ENCODE measurements at regions not wholly inside any gene's neighbourhood (a gene's known extent, or its start where the extent isn't known, plus 50 kb on each side); places are given as distances from the start of the nearest gene placed in this dataset.

- no peak for DNase-seq (ENCODE audit: low read depth in 1 of 2, low spot score in 2 of 2)
- H3K4me3 ChIP-seq = no peak overlapping the region
- no peaks in the 10 kb centered on the region for H3K36me3 ChIP-seq
- H3K4me1 ChIP-seq (replicated peaks) = peaks cover 15% of the 10 kb centered on the region
- no peaks in the 10 kb centered on the region for H3K9me3 ChIP-seq (replicated peaks)
- H3K27me3 ChIP-seq (replicated peaks) = no peaks in the 10 kb centered on the region
- H3K27ac ChIP-seq = no peak overlapping the region
These were observed 123.0 kb upstream of the MAMLD1 start for GRCh38 chrX:150239946-150240642.

- Histone ChIP-seq H3K4me1 (replicated peaks) (peaks cover 13% of the 10 kb centered on the region), H3K9me3 (replicated peaks) (no peaks in the 10 kb centered on the region), H3K4me3 (no peak overlapping the region), H3K27me3 (replicated peaks) (no peaks in the 10 kb centered on the region), H3K36me3 (no peaks in the 10 kb centered on the region), H3K27ac (no peak overlapping the region)
- DNase-seq (ENCODE audit: low read depth in 1 of 2, low spot score in 2 of 2) = no peak
These were observed 122.5 kb upstream of the MAMLD1 start for GRCh38 chrX:150240643-150240970.

GRCh38 chrX:150253959-150254620 is 109.0 kb upstream of the MAMLD1 start:
- H3K9me3 ChIP-seq (replicated peaks) = no peaks in the 10 kb centered on the region
- no peak overlapping the region for H3K27ac ChIP-seq
- H3K36me3 ChIP-seq = no peaks in the 10 kb centered on the region
- H3K4me3 ChIP-seq = no peak overlapping the region
- no peak for DNase-seq (ENCODE audit: low read depth in 1 of 2, low spot score in 2 of 2)
- no peaks in the 10 kb centered on the region for H3K27me3 ChIP-seq (replicated peaks)
- H3K4me1 ChIP-seq (replicated peaks) = peaks cover 12% of the 10 kb centered on the region

GRCh38 chrX:150254909-150255308 is 108.2 kb upstream of the MAMLD1 start:
- Histone ChIP-seq H3K4me3 (no peak overlapping the region), H3K27me3 (replicated peaks) (no peaks in the 10 kb centered on the region), H3K36me3 (no peaks in the 10 kb centered on the region), H3K9me3 (replicated peaks) (no peaks in the 10 kb centered on the region), H3K27ac (no peak overlapping the region), H3K4me1 (replicated peaks) (peaks cover 17% of the 10 kb centered on the region)
- no peak for DNase-seq (ENCODE audit: low read depth in 1 of 2, low spot score in 2 of 2)

- H3K4me1 ChIP-seq (replicated peaks) = peaks cover 17% of the 10 kb centered on the region
- no peaks in the 10 kb centered on the region for H3K36me3 ChIP-seq
- no peak overlapping the region for H3K27ac ChIP-seq
- no peaks in the 10 kb centered on the region for H3K9me3 ChIP-seq (replicated peaks)
- DNase-seq (ENCODE audit: low read depth in 1 of 2, low spot score in 2 of 2) = no peak
- H3K27me3 ChIP-seq (replicated peaks) = no peaks in the 10 kb centered on the region
- H3K4me3 ChIP-seq = no peak overlapping the region
These were observed 107.4 kb upstream of the MAMLD1 start for GRCh38 chrX:150255441-150256296.

- H3K36me3 ChIP-seq = no peaks in the 10 kb centered on the region
- peaks cover 17% of the 10 kb centered on the region for H3K4me1 ChIP-seq (replicated peaks)
- no peak overlapping the region for H3K27ac ChIP-seq
- H3K9me3 ChIP-seq (replicated peaks) = no peaks in the 10 kb centered on the region
- no peaks in the 10 kb centered on the region for H3K27me3 ChIP-seq (replicated peaks)
- DNase-seq (ENCODE audit: low read depth in 1 of 2, low spot score in 2 of 2) = no peak
- H3K4me3 ChIP-seq = no peak overlapping the region
These were observed 106.8 kb upstream of the MAMLD1 start for GRCh38 chrX:150256297-150256650.

GRCh38 chrX:150257353-150258175 is 105.6 kb upstream of the MAMLD1 start:
- no peaks in the 10 kb centered on the region for H3K9me3 ChIP-seq (replicated peaks)
- H3K27me3 ChIP-seq (replicated peaks) = no peaks in the 10 kb centered on the region
- H3K36me3 ChIP-seq = no peaks in the 10 kb centered on the region
- no peak for DNase-seq (ENCODE audit: low read depth in 1 of 2, low spot score in 2 of 2)
- H3K4me1 ChIP-seq (replicated peaks) = peaks cover 17% of the 10 kb centered on the region
- H3K27ac ChIP-seq = no peak overlapping the region
- no peak overlapping the region for H3K4me3 ChIP-seq

GRCh38 chrX:150258176-150258425 is 105.0 kb upstream of the MAMLD1 start:
- H3K4me1 ChIP-seq (replicated peaks) = peaks cover 17% of the 10 kb centered on the region
- H3K36me3 ChIP-seq = no peaks in the 10 kb centered on the region
- no peak overlapping the region for H3K4me3 ChIP-seq
- DNase-seq (ENCODE audit: low read depth in 1 of 2, low spot score in 2 of 2) = no peak
- no peak overlapping the region for H3K27ac ChIP-seq
- no peaks in the 10 kb centered on the region for H3K27me3 ChIP-seq (replicated peaks)
- H3K9me3 ChIP-seq (replicated peaks) = no peaks in the 10 kb centered on the region

GRCh38 chrX:150258463-150259430 is 104.4 kb upstream of the MAMLD1 start:
- H3K27me3 ChIP-seq (replicated peaks) = no peaks in the 10 kb centered on the region
- DNase-seq (ENCODE audit: low read depth in 1 of 2, low spot score in 2 of 2) = peak in 1 of 2 experiments; percentile 64
- no peaks in the 10 kb centered on the region for H3K9me3 ChIP-seq (replicated peaks)
- H3K36me3 ChIP-seq = no peaks in the 10 kb centered on the region
- no peak overlapping the region for H3K4me3 ChIP-seq
- H3K4me1 ChIP-seq (replicated peaks) = peaks cover 17% of the 10 kb centered on the region
- peak overlapping the region; percentile 38 for H3K27ac ChIP-seq

GRCh38 chrX:150262456-150262855 is 100.7 kb upstream of the MAMLD1 start:
- H3K27me3 ChIP-seq (replicated peaks) = no peaks in the 10 kb centered on the region
- no peaks in the 10 kb centered on the region for H3K36me3 ChIP-seq
- H3K4me3 ChIP-seq = no peak overlapping the region
- no peak for DNase-seq (ENCODE audit: low read depth in 1 of 2, low spot score in 2 of 2)
- H3K4me1 ChIP-seq (replicated peaks) = peaks cover 17% of the 10 kb centered on the region
- H3K27ac ChIP-seq = no peak overlapping the region
- H3K9me3 ChIP-seq (replicated peaks) = no peaks in the 10 kb centered on the region

- Histone ChIP-seq H3K9me3 (replicated peaks) (no peaks in the 10 kb centered on the region), H3K36me3 (no peaks in the 10 kb centered on the region), H3K27me3 (replicated peaks) (no peaks in the 10 kb centered on the region), H3K4me1 (replicated peaks) (no peaks in the 10 kb centered on the region), H3K4me3 (no peak overlapping the region), H3K27ac (no peak overlapping the region)
- no peak for DNase-seq (ENCODE audit: low read depth in 1 of 2, low spot score in 2 of 2)
These were observed 94.2 kb upstream of the MAMLD1 start for GRCh38 chrX:150268839-150269355.

GRCh38 chrX:150269605-150270254 is 93.4 kb upstream of the MAMLD1 start:
- H3K36me3 ChIP-seq = no peaks in the 10 kb centered on the region
- no peak overlapping the region for H3K27ac ChIP-seq
- no peak overlapping the region for H3K4me3 ChIP-seq
- H3K4me1 ChIP-seq (replicated peaks) = no peaks in the 10 kb centered on the region
- no peak for DNase-seq (ENCODE audit: low read depth in 1 of 2, low spot score in 2 of 2)
- no peaks in the 10 kb centered on the region for H3K27me3 ChIP-seq (replicated peaks)
- H3K9me3 ChIP-seq (replicated peaks) = no peaks in the 10 kb centered on the region
